Keratinocyte (primary cell): ENCODE measurements at regions not wholly inside any gene's neighbourhood (a gene's known extent, or its start where the extent isn't known, plus 50 kb on each side); places are given as distances from the start of the nearest gene placed in this dataset.

Experiments
- DNase-seq: peaks from one replicate; pipeline ENCODE4 v3.0.0-alpha.2; 2011; ENCODE audit warnings: low read depth, missing footprints, low spot score
- FAIRE-seq: peaks from 2 replicates; lab custom pipeline; 2011; peaks lifted over from hg19 to GRCh38; lab: Jason Lieb, UNC
- H2AFZ ChIP-seq: 2 replicates; pipeline ENCODE4 v1.6.0; 2012; ENCODE audit warnings: low read length, control low read depth, inconsistent platforms; ENCODE audit not compliant: control insufficient read depth
- H3K27ac ChIP-seq: 2 replicates; pipeline ENCODE4 v1.5.1; 2011; ENCODE audit warnings: low read length; ENCODE audit not compliant: control insufficient read depth, insufficient read depth
- H3K27me3 ChIP-seq: 3 replicates; pipeline ENCODE4 v1.6.0; 2011; ENCODE audit warnings: low read length; ENCODE audit not compliant: control insufficient read depth, insufficient read depth; ENCODE audit errors: extremely low read depth
- H3K36me3 ChIP-seq, 2 experiments: 2 replicates in 1 of 2; 3 replicates in 1 of 2; pipeline ENCODE4 v1.5.1; 2011; ENCODE audit warnings: low read length in 2 of 2, mild to moderate bottlenecking in 1 of 2; ENCODE audit not compliant: control insufficient read depth in 2 of 2, insufficient read depth in 2 of 2; ENCODE audit errors: extremely low read depth in 1 of 2
- H3K4me1 ChIP-seq: 3 replicates; pipeline ENCODE4 v1.5.1; 2011; ENCODE audit warnings: low read length; ENCODE audit not compliant: control insufficient read depth, insufficient read depth; ENCODE audit errors: extremely low read depth
- H3K4me2 ChIP-seq: 3 replicates; pipeline ENCODE4 v1.6.0; 2011; ENCODE audit warnings: low read depth, low read length; ENCODE audit not compliant: control insufficient read depth, insufficient read depth; ENCODE audit errors: extremely low read depth
- H3K4me3 ChIP-seq, 3 experiments: fragments of 200-600 bp in 1 of 3; sonication (generic) in 1 of 3; 2 replicates in 2 of 3; 3 replicates in 1 of 3; pipeline ENCODE4 v1.5.1; 2011 to 2016; ENCODE audit warnings: low read length in 3 of 3, mild to moderate bottlenecking in 3 of 3, control low read depth in 2 of 3, inconsistent platforms in 1 of 3, low read depth in 1 of 3, mixed read lengths in 1 of 3, mixed run types in 1 of 3, moderate library complexity in 1 of 3; ENCODE audit not compliant: control insufficient read depth in 2 of 3, insufficient read depth in 2 of 3; ENCODE audit errors: extremely low read depth in 1 of 3
- H3K79me2 ChIP-seq: 2 replicates; pipeline ENCODE4 v1.6.0; 2012; ENCODE audit warnings: low read length; ENCODE audit not compliant: control insufficient read depth, insufficient read depth
- H3K9ac ChIP-seq: 3 replicates; pipeline ENCODE4 v1.6.0; 2011; ENCODE audit warnings: low read length; ENCODE audit not compliant: control insufficient read depth, insufficient read depth; ENCODE audit errors: extremely low read depth
- H3K9me1 ChIP-seq: 3 replicates; pipeline ENCODE4 v1.6.0; 2011; ENCODE audit warnings: low read length; ENCODE audit not compliant: control insufficient read depth, insufficient read depth; ENCODE audit errors: extremely low read depth
- H3K9me3 ChIP-seq: 2 replicates; pipeline ENCODE4 v1.5.1; 2012; ENCODE audit warnings: low read depth, low read length; ENCODE audit not compliant: control insufficient read depth
- H4K20me1 ChIP-seq: 3 replicates; pipeline ENCODE4 v1.6.0; 2011; ENCODE audit warnings: low read length; ENCODE audit not compliant: control insufficient read depth, insufficient read depth; ENCODE audit errors: extremely low read depth
- EZH2 ChIP-seq: IDR thresholded peaks from one replicate; pipeline ENCODE4 v1.6.1; 2012; ENCODE audit warnings: inconsistent platforms, mild to moderate bottlenecking, low read length, moderate library complexity
- dilution Hi-C: fragments of 300-500 bp; cut with MboI; formaldehyde crosslinking; loops from one replicate; pipeline ENCODE4 v1.7.0; 2020; ENCODE audit warnings: low sequenced_read_pairs; ENCODE audit not compliant: extremely low pct_ligation_motif_present
- TF ChIP-seq, protein P1 (sequence below), 3 experiments: IDR thresholded peaks in 1 of 3; conservative IDR thresholded peaks in 1 of 3; optimal IDR thresholded peaks in 1 of 3; 2 replicates in 2 of 3; 3 replicates in 1 of 3; pipeline versions ENCODE3 to v1.5.1; 2011; ENCODE audit warnings: low read length in 3 of 3, mild to moderate bottlenecking in 3 of 3, moderate library complexity in 2 of 3, control low read depth in 1 of 3, inconsistent platforms in 1 of 3; ENCODE audit not compliant: insufficient read depth in 2 of 3; ENCODE audit errors: extremely low read depth in 1 of 3

DNA sequence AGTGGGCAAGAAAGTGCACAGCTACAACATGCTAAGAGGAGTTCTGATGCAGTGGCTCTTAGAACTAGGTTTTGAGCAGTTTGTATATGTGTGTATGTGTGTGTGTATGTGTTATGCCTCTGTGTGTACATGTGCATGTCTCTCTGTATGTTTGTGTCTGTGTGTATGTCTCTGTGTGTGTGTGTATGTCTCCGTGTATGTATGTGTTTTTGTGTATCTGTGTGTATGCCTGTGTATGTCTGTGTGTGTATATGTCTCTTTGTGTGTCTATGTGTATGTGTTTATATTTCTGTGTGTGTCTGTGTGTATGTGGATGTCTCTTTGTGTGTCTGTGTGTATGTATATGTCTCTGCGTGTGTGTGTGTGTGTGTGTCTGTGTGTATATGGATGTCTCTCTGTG lies 139.6 kb downstream of the C12orf75 start:
- Histone ChIP-seq H3K9me3 (no peaks in the 10 kb centered on the region), H3K27me3 (no peaks in the 10 kb centered on the region), H3K9me1 (no peaks in the 10 kb centered on the region), H3K36me3 (no peaks in the 10 kb centered on the region), H3K79me2 (no peaks in the 10 kb centered on the region), H3K4me3 (no peak overlapping the region), H3K27ac (no peak overlapping the region), H3K4me2 (no peak overlapping the region), H3K9ac (no peak overlapping the region), H3K4me1 (peaks cover 4% of the 10 kb centered on the region), H2AFZ (no peak overlapping the region), H4K20me1 (no peaks in the 10 kb centered on the region)
- TF ChIP-seq, protein P1, sequence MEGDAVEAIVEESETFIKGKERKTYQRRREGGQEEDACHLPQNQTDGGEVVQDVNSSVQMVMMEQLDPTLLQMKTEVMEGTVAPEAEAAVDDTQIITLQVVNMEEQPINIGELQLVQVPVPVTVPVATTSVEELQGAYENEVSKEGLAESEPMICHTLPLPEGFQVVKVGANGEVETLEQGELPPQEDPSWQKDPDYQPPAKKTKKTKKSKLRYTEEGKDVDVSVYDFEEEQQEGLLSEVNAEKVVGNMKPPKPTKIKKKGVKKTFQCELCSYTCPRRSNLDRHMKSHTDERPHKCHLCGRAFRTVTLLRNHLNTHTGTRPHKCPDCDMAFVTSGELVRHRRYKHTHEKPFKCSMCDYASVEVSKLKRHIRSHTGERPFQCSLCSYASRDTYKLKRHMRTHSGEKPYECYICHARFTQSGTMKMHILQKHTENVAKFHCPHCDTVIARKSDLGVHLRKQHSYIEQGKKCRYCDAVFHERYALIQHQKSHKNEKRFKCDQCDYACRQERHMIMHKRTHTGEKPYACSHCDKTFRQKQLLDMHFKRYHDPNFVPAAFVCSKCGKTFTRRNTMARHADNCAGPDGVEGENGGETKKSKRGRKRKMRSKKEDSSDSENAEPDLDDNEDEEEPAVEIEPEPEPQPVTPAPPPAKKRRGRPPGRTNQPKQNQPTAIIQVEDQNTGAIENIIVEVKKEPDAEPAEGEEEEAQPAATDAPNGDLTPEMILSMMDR (optimal IDR thresholded peaks at IDR 0.05 in 1 of 3, IDR thresholded peaks at IDR 0.05 in 1 of 3, conservative IDR thresholded peaks at IDR 0.05 in 1 of 3; ENCODE audit: extremely low read depth in 1 of 3, insufficient read depth in 2 of 3, low read length in 3 of 3): no peak
- TF ChIP-seq EZH2: no peak
- DNase-seq: no peak
- FAIRE-seq: no peak
- dilution Hi-C loops: no loop called here

DNA sequence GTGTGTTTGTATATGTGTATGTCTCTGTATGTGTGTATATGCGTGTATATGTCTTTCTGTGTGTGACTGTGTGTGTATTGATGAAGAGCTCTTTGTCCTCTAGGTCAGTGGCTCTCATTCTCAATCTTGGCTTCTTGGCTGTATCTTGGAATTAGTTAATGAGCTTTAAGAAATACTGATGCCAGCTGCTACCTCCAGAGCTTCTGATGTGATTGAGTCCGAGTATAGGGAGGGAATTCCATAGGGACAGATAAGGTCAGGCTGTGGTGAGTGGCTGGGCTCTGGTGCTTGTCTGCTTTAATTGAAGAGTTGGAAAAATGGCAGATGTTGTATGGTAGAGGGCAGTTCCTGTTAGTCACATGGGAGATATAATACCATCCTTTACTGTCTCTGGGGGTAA lies 140.1 kb downstream of the C12orf75 start:
- Histone ChIP-seq H3K4me3 (no peak overlapping the region), H3K4me1 (peaks cover 7% of the 10 kb centered on the region), H3K27me3 (no peaks in the 10 kb centered on the region), H4K20me1 (no peaks in the 10 kb centered on the region), H3K9ac (no peak overlapping the region), H3K79me2 (no peaks in the 10 kb centered on the region), H3K36me3 (no peaks in the 10 kb centered on the region), H3K4me2 (no peak overlapping the region), H2AFZ (no peak overlapping the region), H3K9me3 (peaks cover 1% of the 10 kb centered on the region), H3K9me1 (no peaks in the 10 kb centered on the region), H3K27ac (no peak overlapping the region)
- TF ChIP-seq, protein P1 (optimal IDR thresholded peaks at IDR 0.05 in 1 of 3, IDR thresholded peaks at IDR 0.05 in 1 of 3, conservative IDR thresholded peaks at IDR 0.05 in 1 of 3; ENCODE audit: extremely low read depth in 1 of 3, insufficient read depth in 2 of 3, low read length in 3 of 3): no peak
- no peak for TF ChIP-seq EZH2
- FAIRE-seq (no peak), DNase-seq (no peak)
- dilution Hi-C loops: no loop called here
